GM12878 (cell line): ENCODE measurements at regions not wholly inside any gene's neighbourhood (a gene's known extent, or its start where the extent isn't known, plus 50 kb on each side); places are given as distances from the start of the nearest gene placed in this dataset.

ENCODE experiments used
- ATAC-seq: fragments of 200-7000 bp; cut with Tn5 transposase; 3 replicates; pipeline ENCODE4 v1.9.1; 2020; ENCODE audit warnings: mild to moderate bottlenecking, moderate library complexity
- BruUV-seq: library from RNA; stranded (reverse); fragments of 400-500 nt; replicated peaks from 2 replicates; lab custom pipeline; 2021; lab: Mats Ljungman, UMichigan
- CTCF ChIA-PET: fragments of 300-600 bp; sonication (Branson Sonifier 250); formaldehyde crosslinking; extraction: SDS; loops from one replicate; lab custom pipeline; 2021; ENCODE audit warnings: inconsistent platforms; lab: Yijun Ruan, JAX
- POLR2A ChIA-PET: fragments of 350-600 bp; formaldehyde crosslinking; extraction: SDS; loops from one replicate; lab custom pipeline; 2021; ENCODE audit warnings: inconsistent platforms; lab: Charles Lee
- RAD21 ChIA-PET: fragments of 300-600 bp; sonication (Branson Sonifier 250); formaldehyde crosslinking; loops from one replicate; lab custom pipeline; 2023; ENCODE audit warnings: antibody characterized with exemption; ENCODE audit not compliant: unreplicated experiment; lab: Charles Lee
- SMC1A ChIA-PET: fragments of 300-600 bp; sonication (Branson Sonifier 250); formaldehyde crosslinking; loops from one replicate; lab custom pipeline; 2023; ENCODE audit not compliant: unreplicated experiment, uncharacterized antibody; lab: Charles Lee
- DNase-seq: peaks from one replicate; pipeline ENCODE4 v3.0.0-alpha.2; 2011; ENCODE audit warnings: low read depth, low spot score
- FAIRE-seq: peaks from 3 replicates; lab custom pipeline; 2011; peaks lifted over from hg19 to GRCh38; lab: Jason Lieb, UNC
- H2AFZ ChIP-seq: 2 replicates; pipeline ENCODE4 v1.6.0; 2011; ENCODE audit warnings: low read depth, low read length, control low read depth; ENCODE audit not compliant: control insufficient read depth
- H3K27ac ChIP-seq: 2 replicates; pipeline ENCODE4 v1.5.1; 2011; ENCODE audit warnings: control low read depth; ENCODE audit not compliant: control insufficient read depth, insufficient read depth
- H3K27me3 ChIP-seq, 2 experiments: replicated peaks in 1 of 2; 2 replicates each; pipeline versions ENCODE4 v1.6.0 to v1.6.1; 2011; ENCODE audit warnings: low read length in 1 of 2; ENCODE audit not compliant: control insufficient read depth in 2 of 2, insufficient read depth in 2 of 2
- H3K36me3 ChIP-seq, 2 experiments: 2 replicates each; pipeline ENCODE4 v1.5.1; 2011; ENCODE audit warnings: low read length in 1 of 2; ENCODE audit not compliant: control insufficient read depth in 2 of 2, insufficient read depth in 2 of 2
- H3K4me1 ChIP-seq: 2 replicates; pipeline ENCODE4 v1.6.1; 2011; ENCODE audit warnings: mild to moderate bottlenecking, low read length, moderate library complexity, mixed read lengths; ENCODE audit not compliant: control insufficient read depth, insufficient read depth
- H3K4me2 ChIP-seq: 2 replicates; pipeline ENCODE4 v1.6.0; 2011; ENCODE audit warnings: control low read depth; ENCODE audit not compliant: control insufficient read depth, insufficient read depth
- H3K4me3 ChIP-seq: fragments of 200-600 bp; sonication (generic); 2 replicates; pipeline ENCODE4 v1.5.1; 2016
- H3K79me2 ChIP-seq: 2 replicates; pipeline ENCODE4 v1.6.0; 2011; ENCODE audit warnings: low read length; ENCODE audit not compliant: control insufficient read depth, insufficient read depth
- H3K9ac ChIP-seq: 2 replicates; pipeline ENCODE4 v1.8.0; 2011; ENCODE audit warnings: low read length, control low read depth, mixed read lengths; ENCODE audit not compliant: control insufficient read depth, insufficient read depth
- H3K9me3 ChIP-seq: replicated peaks from 3 replicates; pipeline ENCODE4 v1.5.1; 2011; ENCODE audit warnings: mild to moderate bottlenecking, low read length; ENCODE audit not compliant: control insufficient read depth, insufficient read depth
- H4K20me1 ChIP-seq: 2 replicates; pipeline ENCODE4 v1.6.0; 2011; ENCODE audit not compliant: control insufficient read depth, insufficient read depth
- ATF2 ChIP-seq: IDR thresholded peaks from 2 replicates; pipeline ENCODE4 v1.6.1; 2012; ENCODE audit warnings: low read length, inconsistent platforms
- CBX5 ChIP-seq: sonication (generic); IDR thresholded peaks from 2 replicates; pipeline ENCODE4 v1.6.1; 2016; ENCODE audit warnings: low read depth, moderate library complexity, mild to moderate bottlenecking, inconsistent platforms
- CEBPZ ChIP-seq: fragments of 150-350 bp; IDR thresholded peaks from 2 replicates; pipeline ENCODE4 v1.6.1; 2016; ENCODE audit warnings: low read depth, low read length
- KDM1A ChIP-seq: fragments of 200-600 bp; sonication (generic); IDR thresholded peaks from 2 replicates; pipeline ENCODE4 v1.6.1; 2016; ENCODE audit warnings: borderline replicate concordance
- MEF2A ChIP-seq: IDR thresholded peaks from 2 replicates; pipeline ENCODE4 v1.6.1; 2011; ENCODE audit warnings: low read depth, mild to moderate bottlenecking, low read length, moderate library complexity; ENCODE audit not compliant: insufficient read depth
- MYB ChIP-seq: fragments of 150-350 bp; IDR thresholded peaks from 2 replicates; pipeline ENCODE4 v1.6.1; 2014; ENCODE audit warnings: mild to moderate bottlenecking, low read depth, low read length, borderline replicate concordance
- NFIC ChIP-seq: IDR thresholded peaks from 2 replicates; pipeline ENCODE4 v1.6.1; 2012; ENCODE audit warnings: low read depth, mild to moderate bottlenecking, inconsistent platforms, low read length, moderate library complexity
- in situ Hi-C: fragments of 300-500 bp; cut with MboI; formaldehyde crosslinking; loops from 9 replicates; pipeline ENCODE4 v1.14.3; 2018; ENCODE audit warnings: mixed read lengths
- intact Hi-C: fragments of 100-400 bp; cut with micrococcal nuclease; formaldehyde crosslinking; loops from one replicate; pipeline ENCODE4 v1.14.2; 2022; ENCODE audit not compliant: unreplicated experiment

GRCh38 chr2:57692395-57692794 lies 354.2 kb upstream of the VRK2 start:
- Histone ChIP-seq H3K27ac (no peak overlapping the region), H4K20me1 (no peaks in the 10 kb centered on the region), H3K9ac (no peak overlapping the region), H3K4me2 (no peak overlapping the region), H3K9me3 (no peaks in the 10 kb centered on the region), H3K36me3 (no peaks in the 10 kb centered on the region), H3K4me1 (no peaks in the 10 kb centered on the region), H3K27me3 (no peaks in the 10 kb centered on the region), H3K79me2 (no peaks in the 10 kb centered on the region), H3K4me3 (no peak overlapping the region), H2AFZ (no peak overlapping the region)
- no peak for ATAC-seq
- in situ Hi-C loops: no loop called here
- DNase-seq: no peak
- TF ChIP-seq KDM1A: no peak
- CTCF ChIA-PET: interaction anchor here (0.9 kb wide), 1 partner anchor 18 kb away, joined by 3 read pairs; no protein-coding TSS in a partner anchor
- intact Hi-C loops: no loop called here
- RAD21 ChIA-PET: no interaction called here
- FAIRE-seq: no peak
- BruUV-seq: no TSS peak
- POLR2A ChIA-PET: interaction anchor here (1.2 kb wide), 2 partner anchors 9 to 17 kb away, joined by 3 read pairs; no protein-coding TSS in a partner anchor
- SMC1A ChIA-PET: interaction anchor here (1.0 kb wide), 1 partner anchor 28 kb away, joined by 3 read pairs; no protein-coding TSS in a partner anchor

- FAIRE-seq: no peak
- no TSS peak for BruUV-seq
- H3K27me3 ChIP-seq: no peaks in the 10 kb centered on the region
- no peak for DNase-seq
- no peaks in the 10 kb centered on the region for H3K36me3 ChIP-seq
- H3K27ac ChIP-seq: no peak overlapping the region
- H3K9me3 ChIP-seq: no peaks in the 10 kb centered on the region
- H3K9ac ChIP-seq: no peak overlapping the region
- no peaks in the 10 kb centered on the region for H4K20me1 ChIP-seq
- no peak overlapping the region for H3K4me2 ChIP-seq
- POLR2A ChIA-PET: interaction anchor here (1.2 kb wide), 1 partner anchor 17 kb away, joined by 3 read pairs; no protein-coding TSS in a partner anchor
- no peaks in the 10 kb centered on the region for H3K79me2 ChIP-seq
- intact Hi-C loops: no loop called here
- RAD21 ChIA-PET: no interaction called here
- SMC1A ChIA-PET: interaction anchor here (0.7 to 1.1 kb wide), 4 partner anchors 12 to 140 kb away, joined by 3 to 7 read pairs (median 3); no protein-coding TSS in a partner anchor
- in situ Hi-C loops: no loop called here
- TF ChIP-seq MEF2A (no peak), MYB (no peak), CEBPZ (no peak), NFIC (no peak), ATF2 (no peak), CBX5 (no peak)
- TF ChIP-seq, all 136 proteins: peak for 0
- no peak for ATAC-seq
- H2AFZ ChIP-seq: no peak overlapping the region
- CTCF ChIA-PET: interaction anchor here (1.1 kb wide), 1 partner anchor 10 kb away, joined by 3 read pairs; no protein-coding TSS in a partner anchor
- H3K4me3 ChIP-seq: no peak overlapping the region
- H3K4me1 ChIP-seq: no peaks in the 10 kb centered on the region
Measured at GRCh38 chr2:57693177-57693576, 353.4 kb upstream of the VRK2 start.
